Pulmonary artery endothelial cell (primary cell): ENCODE measurements at regions not wholly inside any gene's neighbourhood (a gene's known extent, or its start where the extent isn't known, plus 50 kb on each side); places are given as distances from the start of the nearest gene placed in this dataset.
A peak's percentile ranks its signal among the peaks of the same experiment; 100 is the strongest.

Experiments used
- DNase-seq: peaks from one replicate; pipeline ENCODE4 v3.0.0-alpha.2; 2011; ENCODE audit warnings: low read depth, low spot score

DNA sequence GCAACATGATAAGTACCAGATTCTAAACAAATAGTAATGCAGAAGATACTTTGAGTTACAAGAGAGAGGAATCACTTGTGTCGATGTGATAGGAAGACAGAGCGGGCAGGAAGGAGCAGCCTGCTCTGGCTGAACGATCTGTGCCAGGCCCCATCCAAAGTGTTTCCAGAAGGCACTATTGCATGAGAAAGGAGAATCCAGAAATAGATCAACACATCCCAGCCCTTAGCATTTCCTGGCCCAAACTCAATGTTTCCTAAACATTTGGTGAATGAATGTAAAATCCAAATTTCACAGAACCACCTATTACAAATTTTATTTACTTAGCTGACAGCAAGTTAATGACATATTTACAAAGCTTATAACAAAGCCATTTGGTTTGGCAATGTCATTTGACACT, 257.2 kb downstream of the TXNL1 start:
- DNase-seq, result no peak

DNA sequence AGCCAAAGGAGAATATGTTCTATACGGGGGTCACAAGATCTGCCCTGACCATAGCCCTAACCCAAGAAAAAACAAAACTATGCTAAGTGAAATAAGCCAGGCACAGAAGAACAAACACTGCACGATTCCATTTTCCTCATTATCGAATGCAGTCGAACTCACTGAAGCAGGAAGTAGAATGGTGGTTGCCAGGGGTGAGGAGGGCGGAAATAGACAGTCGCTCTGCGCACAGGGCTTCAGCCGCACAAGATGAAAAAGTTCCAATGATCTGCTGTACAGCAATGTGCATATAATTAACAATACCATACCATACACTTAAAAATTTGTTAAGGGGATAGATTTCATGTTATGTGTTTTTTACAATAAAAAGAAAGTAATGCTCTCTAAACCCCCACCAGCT, 257.7 kb downstream of the TXNL1 start:
- DNase-seq, result no peak

GRCh38 chr18:56379256-56379655, 259.1 kb downstream of the TXNL1 start:
- DNase-seq, result no peak

- DNase-seq, result no peak
These were observed 261.2 kb downstream of the TXNL1 start for GRCh38 chr18:56377231-56377630.

DNA sequence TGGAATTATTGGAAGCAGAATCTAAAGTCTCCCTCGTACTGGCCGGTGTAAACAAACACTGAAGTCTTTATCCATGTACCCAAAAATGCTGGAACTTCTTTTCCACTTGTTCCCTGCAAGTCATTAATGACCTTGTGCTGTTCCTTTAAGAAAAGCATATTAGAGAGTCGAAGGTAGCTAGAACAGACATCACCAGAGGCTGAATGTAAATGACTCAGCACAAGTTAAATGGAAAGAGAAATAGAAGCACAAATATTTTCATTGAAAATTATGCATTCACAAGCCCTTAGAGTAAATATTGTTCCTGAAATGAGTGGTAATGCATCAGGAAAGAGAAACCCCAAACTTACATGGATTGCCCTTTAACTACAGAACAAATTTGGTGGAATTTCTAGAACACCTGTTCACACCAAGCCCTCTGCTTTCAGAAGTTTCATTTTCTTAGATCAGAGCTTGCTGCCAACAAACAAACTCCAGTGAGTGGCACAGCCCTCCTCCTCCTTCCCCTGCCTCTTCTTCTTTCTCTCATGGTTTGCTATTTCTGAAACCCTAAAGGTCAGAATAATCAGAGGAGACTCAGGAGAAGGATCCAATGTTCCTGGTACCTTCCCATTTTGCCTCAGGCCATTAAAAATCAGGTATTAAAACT, 264.3 kb downstream of the TXNL1 start:
- DNase-seq, result no peak

DNA sequence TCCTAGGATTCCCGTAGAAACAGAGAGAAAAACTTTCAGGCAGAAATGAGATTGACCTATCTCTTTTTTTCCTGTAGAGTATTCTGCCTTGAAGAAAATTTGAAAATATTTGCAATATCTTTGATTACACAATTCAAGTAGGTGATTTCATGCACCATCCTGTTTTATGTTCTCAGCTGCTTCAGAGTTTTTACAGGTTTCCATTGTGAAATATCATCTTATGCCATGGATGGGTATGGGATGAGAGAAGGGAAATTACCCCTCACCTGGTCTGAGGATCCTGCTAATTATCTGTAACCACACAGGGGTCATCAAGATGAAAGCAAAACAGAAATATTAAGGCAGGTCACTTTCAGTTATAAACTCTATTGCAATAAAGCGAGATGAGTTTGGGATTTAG, 264.8 kb downstream of the TXNL1 start:
- DNase-seq, result no peak

DNA sequence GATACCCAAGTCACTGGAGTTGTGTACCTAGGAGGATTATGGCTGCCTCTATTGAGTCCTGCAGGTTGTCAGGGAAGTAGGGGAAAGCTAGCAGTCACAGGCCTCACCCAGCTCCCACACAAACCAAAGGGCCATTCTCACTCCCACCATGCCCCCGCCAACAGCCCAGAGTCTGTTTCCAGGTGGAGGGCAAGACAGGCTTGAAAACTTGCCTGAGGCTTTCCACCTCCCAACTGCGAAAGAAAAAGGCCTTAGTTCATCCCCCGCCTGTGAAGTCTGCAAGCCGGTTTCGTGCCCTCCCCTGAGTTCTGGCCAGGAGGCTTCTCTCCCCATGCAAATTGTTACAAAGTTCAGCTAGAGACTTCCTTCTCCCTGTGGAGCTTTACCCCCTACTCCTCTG, 270.3 kb downstream of the TXNL1 start:
- DNase-seq, result no peak

DNA sequence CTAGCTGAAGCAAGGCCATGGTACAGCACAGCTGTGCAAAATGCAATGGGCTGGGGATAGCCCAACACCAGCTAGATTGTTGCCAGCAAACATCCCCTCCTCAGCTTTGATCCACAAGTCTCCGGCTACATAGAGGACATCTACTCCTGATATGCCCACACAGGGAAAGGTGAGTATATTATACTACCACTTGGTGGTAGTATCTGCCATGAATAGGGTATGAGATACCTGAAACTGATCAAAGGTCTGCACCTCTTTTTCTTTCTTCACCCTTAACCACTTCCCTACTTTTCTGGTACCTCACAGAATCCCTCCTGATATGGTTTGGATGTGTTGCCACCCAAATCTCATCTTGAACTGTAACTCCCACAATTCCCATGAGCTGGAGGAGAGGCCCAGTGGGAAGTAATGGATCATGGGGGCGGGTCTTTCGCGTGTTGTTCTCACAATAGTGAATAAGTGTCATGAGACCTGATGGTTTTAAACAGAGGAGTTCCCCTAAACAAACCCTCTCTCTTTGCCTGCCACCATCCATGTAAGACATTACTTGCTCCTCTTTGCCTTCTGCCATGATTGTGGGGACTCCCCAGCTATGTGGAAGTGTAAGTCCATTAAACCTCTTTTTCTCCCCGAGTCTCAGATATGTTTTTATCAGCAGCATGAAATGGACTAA, 279.6 kb downstream of the TXNL1 start:
- DNase-seq, result no peak

GRCh38 chr18:56353663-56354260, 284.6 kb downstream of the TXNL1 start:
- DNase-seq, result no peak

- DNase-seq, result no peak
These were observed 286.4 kb downstream of the TXNL1 start for GRCh38 chr18:56351911-56352500.

DNA sequence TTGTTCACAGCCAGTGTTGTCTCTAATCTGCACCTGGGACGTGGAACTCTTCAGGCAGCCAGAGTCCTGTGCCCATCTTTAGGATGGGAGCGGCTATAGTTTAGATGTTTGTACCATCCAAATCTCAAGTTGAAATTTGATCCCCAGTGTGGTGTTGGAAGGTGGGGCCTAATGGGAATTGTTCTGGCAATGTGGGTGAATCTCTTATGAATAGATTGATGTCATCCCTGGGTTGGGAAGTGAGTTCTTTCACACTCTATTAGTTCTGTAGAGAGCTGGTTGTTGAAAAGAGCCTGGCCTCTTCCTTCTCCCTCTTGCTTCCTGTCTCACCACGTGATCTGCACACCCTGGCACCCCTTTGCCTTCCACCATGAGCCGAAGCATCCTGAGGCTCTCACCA, 300.9 kb downstream of the TXNL1 start:
- DNase-seq, result no peak

DNA sequence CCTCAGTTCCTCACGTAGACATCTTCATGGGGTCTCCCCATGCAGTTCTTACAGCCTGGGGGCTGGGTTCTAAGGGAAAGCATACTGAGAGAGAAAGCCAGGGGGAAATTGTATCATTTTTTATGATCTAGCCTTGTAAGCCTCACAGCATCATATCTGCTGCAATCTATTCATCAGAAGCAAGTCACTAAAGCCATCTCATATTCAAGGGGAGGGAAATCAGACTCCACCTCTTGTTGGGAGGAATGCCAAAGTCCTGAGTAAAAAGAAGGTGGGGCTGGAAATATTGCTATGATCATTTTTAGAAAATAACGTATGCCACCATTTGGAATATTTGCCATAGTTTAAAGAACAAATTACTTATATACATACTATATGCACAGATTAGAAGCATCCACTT, 304.6 kb downstream of the TXNL1 start:
- no peak for DNase-seq

- no peak for DNase-seq
These were observed 305.2 kb downstream of the TXNL1 start for GRCh38 chr18:56333146-56333545.

DNA sequence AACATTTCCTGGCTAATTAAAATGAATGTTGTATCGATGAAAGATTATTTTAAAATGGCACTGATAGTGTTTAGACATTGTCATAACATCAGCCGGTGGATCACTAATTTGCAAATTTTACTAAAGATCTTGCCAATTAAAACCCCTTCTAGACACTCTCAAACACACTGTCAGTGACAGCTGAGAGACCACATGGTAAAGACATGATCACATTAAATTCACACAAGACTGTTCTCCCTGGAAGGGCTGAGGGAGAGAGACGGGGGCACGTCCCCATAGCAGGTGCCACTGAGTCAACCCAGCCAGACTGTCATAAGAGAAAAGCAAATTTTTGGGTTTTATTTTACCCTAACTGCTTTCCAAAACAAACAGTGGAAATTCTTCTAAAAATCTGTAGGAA, 306.0 kb downstream of the TXNL1 start:
- DNase-seq, result no peak

GRCh38 chr18:56330366-56331110, 307.9 kb downstream of the TXNL1 start:
- DNase-seq, result peak; percentile 65

- DNase-seq, result no peak
These were observed 308.9 kb downstream of the TXNL1 start for GRCh38 chr18:56329536-56329935.

DNA sequence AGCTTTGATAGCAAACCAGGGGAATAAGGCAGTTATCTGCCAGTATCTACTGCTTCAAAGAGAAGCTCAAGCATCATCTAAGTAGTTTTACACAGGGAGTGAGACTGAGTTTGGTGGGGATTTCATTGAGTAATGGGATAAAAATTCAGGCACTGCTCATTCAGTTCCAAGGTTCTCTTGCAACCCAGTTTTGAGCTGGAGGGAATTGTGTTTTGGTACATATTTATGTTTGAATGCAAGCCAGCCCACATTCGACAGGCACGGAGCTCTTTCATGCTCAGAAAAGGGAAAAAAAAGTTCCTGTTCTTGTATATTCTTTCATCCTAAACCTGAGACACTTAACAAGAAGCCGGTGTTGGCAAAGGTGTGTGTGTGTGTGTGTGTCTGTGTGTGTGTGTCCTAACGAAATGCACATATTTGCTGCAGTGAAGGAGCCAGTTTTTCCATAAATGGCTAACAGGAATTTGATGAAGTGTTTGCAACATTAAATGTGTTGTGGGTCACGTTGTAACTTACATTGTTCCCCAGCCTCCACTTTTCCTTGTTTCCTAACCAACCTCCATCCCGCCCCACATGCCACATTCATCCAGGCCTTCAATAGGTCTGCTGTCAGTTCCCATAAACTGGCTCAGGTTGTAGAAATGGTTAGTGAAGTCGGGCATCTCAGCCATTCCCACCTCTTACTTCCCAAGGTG, 311.1 kb downstream of the TXNL1 start:
- DNase-seq, result no peak

DNA sequence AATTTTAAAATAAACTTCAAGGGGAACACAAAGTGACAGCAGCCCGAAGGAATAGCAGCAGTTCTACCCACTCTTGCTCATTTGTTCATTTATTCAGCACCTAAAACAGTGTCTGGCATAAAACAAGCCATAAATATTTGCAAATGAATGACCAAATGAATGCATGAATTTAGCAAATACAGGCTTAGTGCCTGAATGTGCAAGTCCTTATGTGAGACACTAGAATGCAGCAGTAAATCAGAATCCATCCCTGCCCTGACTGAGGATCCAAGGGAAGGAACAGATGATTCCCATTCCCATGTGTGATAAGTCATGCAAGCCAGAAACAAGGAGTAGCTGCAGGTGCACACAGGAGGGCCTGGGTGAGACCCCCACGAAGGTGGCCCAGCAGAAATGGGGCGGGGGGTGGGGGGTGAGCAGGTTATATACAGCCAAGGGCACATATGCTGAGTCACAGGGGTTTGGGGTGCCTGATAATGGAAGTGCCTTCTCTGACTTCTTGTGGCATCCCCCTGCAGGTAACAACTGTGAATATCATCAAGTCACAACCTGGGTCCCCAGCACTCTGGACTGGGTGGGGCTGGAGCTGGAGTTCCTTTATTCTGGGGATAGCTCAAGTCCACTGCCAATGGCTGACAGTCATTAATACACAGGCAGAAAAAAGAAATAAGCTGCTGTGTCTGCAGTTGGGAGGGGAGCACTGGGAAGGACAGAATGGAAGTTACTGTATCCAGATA, 311.9 kb downstream of the TXNL1 start:
- no peak for DNase-seq

DNA sequence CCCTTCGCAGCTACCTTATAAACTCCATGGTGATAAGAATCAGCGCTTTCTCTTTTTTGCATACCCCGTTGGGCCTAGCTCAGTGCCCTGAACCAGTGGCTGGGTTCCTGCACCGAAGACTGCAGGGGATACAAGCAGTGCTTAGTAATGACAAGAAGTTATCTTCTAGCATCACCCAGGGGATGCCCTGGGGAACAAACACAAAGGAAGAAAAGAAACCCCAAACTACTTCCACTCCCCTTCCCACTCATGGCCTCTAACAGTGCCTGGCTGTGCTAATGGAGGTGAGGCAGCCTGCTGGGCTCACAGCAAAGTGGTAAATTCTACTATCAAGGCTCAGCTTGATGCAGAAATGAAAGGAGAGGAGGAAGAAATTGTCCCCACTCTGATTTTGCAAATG, 314.7 kb downstream of the TXNL1 start:
- no peak for DNase-seq

GRCh38 chr18:56322406-56322805, 316.0 kb downstream of the TXNL1 start:
- DNase-seq, result no peak

GRCh38 chr18:56321470-56321869, 316.9 kb downstream of the TXNL1 start:
- DNase-seq, result no peak
